Activated CD4-positive, alpha-beta T cell treated with anti-CD3 and anti-CD28 coated beads, Interleukin-2, amount 50 U/mL, for 48 hours (primary cell): ENCODE measurements at regions not wholly inside any gene's neighbourhood (a gene's known extent, or its start where the extent isn't known, plus 50 kb on each side); places are given as distances from the start of the nearest gene placed in this dataset.
"Not testable (repeated sequence)": the region's sequence is repeated elsewhere in the genome, so short reads cannot be mapped to it uniquely, and the experiment has no call there.

ENCODE experiments used
- DNase-seq, 2 experiments: peaks; one replicate each; pipeline ENCODE4 v3.0.0-alpha.2; 2020

DNA sequence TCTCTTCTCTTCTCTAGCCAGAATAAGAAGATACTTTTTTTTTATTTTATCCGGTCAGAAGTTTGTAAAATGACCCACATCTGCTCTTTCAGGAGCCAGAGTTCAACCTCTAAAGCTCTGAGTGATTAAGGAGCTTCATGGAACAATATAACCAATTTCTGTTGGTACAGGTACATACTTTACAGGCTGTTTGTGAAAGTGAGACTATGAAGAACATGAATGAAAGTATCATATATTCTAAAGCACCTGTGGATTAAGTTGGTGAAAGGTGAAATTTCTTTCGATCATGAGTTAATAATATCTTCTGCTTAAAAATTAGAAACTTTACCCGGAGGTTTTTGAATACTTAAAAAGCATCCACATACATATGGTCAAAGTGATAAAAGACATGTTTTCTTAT lies 65.2 kb downstream of the DMRT2 start:
- DNase-seq, result no peak

DNA sequence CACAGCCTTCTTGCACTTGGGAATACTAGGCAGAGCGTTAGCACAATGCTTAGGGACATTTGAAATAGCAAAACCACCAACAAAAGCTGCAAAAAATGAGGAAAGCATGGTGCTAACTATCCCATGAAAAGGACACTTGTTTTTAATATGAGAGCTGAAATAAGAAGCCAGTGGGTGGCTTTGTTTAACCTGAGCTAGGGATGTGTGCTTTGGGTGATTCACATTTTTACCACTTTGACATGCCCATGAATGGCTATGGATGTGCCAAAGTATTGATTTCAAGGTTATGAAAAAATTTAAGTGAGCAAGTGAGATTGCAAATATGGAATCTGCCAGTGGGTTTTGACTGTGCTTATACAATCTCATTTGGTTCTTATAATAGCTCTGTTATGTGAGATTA lies 67.3 kb downstream of the DMRT2 start:
- no peak for DNase-seq

- no peak for DNase-seq
Measured at GRCh38 chr9:1120500-1121165, 70.5 kb downstream of the DMRT2 start.

DNA sequence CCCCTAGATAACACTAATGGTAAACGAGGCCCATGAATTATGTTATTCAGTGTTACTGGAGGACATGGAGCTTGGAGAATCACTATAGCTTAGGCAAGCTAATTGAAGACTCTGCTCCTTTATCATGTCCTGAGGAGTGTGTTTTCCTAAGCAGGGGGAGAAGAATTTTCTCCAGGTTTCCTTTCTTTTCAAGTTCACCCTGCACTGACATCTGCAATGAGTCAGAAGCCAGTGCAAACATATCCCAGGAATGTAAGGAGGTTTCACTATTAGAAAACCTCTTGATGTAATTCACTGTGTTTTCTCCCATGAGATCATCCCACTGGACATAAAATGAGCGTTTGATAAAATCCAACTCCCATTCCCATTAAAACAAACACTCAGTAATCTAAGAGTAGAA lies 75.6 kb downstream of the DMRT2 start:
- DNase-seq, result no peak

DNA sequence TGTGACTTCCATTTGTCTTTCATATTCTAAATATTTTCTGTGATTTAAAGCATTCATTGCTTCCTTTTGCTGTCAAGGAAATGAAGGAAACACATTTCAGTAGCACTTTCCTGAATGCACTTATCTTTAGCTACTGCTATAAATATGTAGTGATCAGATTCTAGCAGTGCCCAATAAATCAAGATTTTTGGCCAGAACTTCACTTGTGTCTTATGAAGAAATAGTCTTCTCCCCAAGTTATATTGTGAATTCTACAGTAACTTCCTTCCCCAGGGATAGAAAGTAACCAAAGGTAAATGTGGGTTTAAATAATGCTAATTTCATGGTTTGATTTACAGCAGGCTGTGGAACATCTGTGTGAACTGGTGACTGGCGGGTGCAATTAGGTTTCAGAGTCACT lies 77.9 kb downstream of the DMRT2 start:
- DNase-seq, result no peak

DNA sequence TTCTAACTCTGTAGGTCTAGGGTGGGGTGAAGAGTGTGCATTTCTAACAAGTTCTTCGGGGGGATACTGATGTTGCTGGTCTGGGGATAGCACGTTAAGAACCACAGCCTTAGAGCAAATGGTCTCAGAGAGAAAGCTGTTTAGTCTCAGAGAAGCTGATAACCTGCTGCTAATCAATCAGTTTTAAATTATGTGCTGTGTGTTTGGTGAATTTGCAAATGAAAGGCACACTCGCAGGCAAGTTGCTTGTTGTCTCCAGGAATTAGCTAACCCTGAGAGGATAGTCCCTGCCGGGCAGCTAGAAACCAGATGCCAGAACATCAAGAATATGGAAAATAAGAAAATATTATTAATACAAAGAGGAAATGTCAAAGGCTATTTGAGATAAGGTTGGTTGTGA lies 79.2 kb downstream of the DMRT2 start:
- no peak for DNase-seq

DNA sequence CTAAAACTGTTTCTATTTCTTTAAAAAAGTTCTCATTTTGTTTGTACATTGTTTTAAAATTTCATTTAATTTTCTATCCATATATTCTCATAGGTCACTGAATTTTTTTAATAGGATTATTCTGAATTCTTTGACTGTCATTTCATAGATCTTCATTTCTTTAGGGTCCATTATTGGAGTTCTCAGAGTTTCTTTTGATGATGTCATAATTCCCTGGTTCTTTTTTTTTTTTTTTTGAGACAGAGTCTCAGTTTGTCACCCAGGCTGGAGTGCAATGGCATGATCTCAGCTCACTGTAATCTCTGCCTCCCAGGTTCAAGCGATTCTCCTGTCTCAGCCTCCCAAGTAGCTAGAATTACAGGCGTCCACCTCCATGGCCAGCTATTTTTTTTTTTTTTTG lies 89.9 kb downstream of the DMRT2 start:
- DNase-seq, result no peak

- DNase-seq, result no peak
Measured at GRCh38 chr9:1151691-1152090, 101.5 kb downstream of the DMRT2 start.

DNA sequence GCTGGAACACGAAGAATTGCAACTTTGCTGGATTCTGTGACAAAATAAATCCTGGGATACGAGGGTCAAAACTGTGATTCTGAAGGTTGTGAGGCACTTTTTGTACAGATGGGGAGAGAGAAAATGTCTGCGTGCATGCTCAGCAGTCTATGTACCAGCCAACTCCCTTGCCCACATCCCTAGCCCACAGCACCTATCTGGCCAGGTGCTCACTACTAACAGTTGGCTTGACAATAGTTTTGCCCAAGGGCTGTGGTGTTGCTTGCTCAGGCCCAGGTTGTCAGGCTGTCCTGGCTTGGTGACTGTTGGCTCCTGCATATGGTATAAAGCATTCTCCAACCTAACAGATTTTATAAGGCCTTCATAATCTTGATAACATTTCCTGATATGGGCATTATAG lies 102.0 kb downstream of the DMRT2 start:
- no peak for DNase-seq

- DNase-seq, result no peak
Measured at GRCh38 chr9:1154739-1155138, 104.6 kb downstream of the DMRT2 start.

DNA sequence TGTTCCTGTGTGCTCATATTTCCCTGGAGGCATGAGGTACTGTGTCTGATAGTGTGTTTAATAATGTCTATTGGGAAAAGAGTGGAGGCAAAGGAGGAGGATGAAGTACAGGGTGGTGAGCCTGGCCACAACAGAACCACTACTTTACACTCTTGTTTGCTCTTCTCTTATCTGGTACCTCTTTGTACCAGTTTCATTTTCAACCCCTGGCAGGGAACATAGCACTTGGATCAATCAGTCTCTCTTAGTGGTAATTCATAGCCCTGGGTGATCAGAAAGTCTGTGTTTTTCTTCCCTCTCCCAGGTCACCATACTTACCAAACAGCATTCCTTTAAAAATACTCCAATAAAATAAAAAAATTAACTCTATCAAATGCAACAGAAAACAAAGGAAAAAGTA lies 105.4 kb downstream of the DMRT2 start:
- DNase-seq, result no peak

DNA sequence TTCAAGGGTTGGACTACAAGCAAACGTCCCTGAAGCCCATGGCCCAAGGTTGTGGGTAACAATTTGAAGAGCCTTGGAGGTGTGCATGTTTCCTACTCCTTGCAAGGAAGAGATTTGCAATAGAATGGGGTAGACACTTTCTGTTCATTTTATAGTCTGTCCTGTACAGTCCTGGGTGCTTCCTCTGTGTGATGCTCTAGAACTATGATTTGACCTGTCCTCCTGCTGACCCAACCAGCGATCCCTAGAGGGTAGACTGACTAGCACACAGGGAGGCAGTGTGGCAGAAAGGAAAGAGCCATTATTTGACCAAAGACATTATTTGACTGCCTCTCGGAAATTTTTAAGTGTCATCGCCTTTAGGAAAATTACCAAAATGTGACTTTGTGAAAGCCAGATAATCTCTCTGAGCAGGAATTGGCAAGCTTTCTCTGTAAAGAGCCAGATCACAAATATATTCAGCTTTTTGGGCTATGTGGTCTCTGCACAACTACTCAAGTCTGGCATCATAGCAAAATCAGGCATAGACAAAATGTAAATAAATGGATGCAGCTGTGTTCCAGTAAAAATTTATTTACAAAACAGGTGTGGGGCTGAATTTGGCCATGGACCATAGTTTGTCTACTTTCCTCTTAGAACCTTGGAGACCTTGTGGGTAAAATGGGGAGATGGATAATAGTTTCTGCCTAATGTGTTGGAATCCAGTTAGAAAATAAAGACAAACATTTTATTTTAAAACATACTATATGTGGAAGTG lies 106.8 kb downstream of the DMRT2 start:
- DNase-seq, result no peak

GRCh38 chr9:1157836-1158235 lies 107.7 kb downstream of the DMRT2 start:
- no peak for DNase-seq

DNA sequence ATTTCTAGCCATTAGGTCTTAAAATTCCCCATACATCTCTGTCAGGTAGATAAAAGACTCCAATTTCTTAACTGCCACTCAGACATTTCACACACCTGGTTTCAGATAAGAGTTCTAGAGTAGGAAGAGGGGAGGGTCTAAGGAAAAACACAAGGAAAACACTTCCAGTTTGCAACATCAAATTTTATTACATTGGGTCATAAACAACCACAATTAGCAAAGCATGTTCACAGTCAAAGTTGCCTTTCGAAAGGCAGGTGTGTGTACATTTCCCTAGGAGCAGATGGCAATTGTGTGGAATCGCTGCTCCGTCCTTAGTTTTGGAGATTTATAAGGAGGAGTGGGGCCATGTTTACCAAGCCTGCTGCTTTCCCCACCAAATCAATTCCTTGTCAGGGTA lies 120.8 kb downstream of the DMRT2 start:
- DNase-seq, result no peak

DNA sequence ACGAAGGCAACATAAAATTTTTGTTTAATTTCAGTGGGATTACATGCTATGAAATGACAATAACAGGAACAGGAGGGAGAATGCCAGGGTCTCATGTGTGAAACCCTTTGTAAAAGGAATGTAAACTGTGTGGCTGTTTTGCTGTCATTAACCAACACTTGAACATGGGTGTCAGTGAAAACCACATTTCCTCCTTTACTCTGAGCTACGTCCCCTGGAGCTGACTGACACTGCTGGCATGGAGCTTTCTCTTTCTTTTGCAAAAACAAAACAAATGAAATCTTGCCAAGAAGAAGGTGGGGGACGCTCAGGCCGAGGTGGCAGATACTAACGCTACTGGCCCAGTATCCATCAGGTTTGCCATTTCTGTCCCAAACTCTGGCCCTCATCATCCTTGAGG lies 121.4 kb downstream of the DMRT2 start:
- DNase-seq, result no peak

DNA sequence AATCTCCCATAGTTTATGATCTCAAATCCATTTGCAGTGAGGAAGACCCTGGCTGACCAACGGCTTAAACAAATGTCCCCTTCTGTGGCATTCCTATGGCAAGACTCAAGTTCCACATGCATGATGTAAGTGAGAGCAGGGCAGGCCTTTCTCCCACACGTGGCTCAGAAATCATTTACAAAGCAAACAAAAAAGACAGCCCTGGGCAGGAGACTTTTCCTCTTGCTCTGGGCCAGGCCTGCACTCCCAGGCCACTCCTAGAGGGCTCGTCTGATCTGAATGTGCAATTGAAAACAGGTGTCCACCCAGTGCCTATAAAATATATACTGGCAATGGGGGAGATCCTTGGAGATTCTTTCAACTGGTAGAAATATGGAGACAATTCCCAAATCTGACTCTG lies 123.1 kb downstream of the DMRT2 start:
- no peak for DNase-seq

GRCh38 chr9:1173993-1174392 lies 123.8 kb downstream of the DMRT2 start:
- DNase-seq, result no peak

- DNase-seq, result no peak
Measured at GRCh38 chr9:1179366-1179765, 129.2 kb downstream of the DMRT2 start.

DNA sequence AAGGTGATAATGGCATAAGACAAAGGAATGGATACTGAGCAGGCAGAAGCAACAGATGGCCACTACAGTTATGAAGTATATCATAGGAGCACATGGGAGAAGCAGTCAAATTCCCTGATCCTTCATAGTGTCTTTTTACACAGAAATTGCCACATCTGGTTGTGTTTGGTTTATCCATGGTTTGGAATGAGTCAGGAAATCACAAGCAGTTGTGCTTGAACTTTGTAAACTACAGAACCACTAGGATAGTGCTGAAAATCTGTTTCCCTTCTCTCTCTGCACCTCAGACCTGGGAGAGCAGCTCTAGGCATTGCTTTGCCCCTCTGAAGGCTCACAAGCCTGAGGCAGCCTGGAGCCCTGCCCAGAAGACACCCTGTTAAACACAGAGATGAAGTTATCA lies 134.0 kb downstream of the DMRT2 start:
- DNase-seq, result no peak

GRCh38 chr9:1187137-1187536 lies 137.0 kb downstream of the DMRT2 start:
- DNase-seq, result not testable (repeated sequence)

GRCh38 chr9:1195636-1196035 lies 145.5 kb downstream of the DMRT2 start:
- DNase-seq, result not testable (repeated sequence)

- no peak for DNase-seq
Measured at GRCh38 chr9:1198085-1198484, 147.9 kb downstream of the DMRT2 start.

DNA sequence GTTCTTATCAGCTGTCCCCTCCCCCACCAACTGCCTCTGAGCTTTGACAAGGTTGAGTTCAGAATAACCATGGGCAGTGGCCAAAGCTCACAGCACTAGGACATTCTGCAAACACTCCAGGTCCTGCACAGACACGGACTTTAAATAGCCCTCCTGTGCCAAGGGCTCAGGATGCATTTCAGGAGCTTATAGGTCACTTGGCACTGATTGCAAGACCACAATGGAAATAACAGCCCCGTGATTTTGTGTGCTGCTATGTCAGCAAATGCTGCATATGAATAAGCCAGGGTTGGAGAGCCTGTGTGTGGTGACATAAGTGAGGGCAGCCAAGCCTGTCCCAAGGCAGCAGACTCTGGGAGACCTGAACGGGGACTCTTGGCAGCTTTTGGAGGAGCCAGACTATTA lies 150.7 kb downstream of the DMRT2 start:
- no peak for DNase-seq

- DNase-seq, result no peak
Measured at GRCh38 chr9:1201262-1201661, 151.1 kb downstream of the DMRT2 start.

GRCh38 chr9:1201901-1202300 lies 151.7 kb downstream of the DMRT2 start:
- DNase-seq, result no peak
